GM04503 (cell line): ENCODE measurements at regions not wholly inside any gene's neighbourhood (a gene's known extent, or its start where the extent isn't known, plus 50 kb on each side); places are given as distances from the start of the nearest gene placed in this dataset.
"Not testable (repeated sequence)": the region's sequence is repeated elsewhere in the genome, so short reads cannot be mapped to it uniquely, and the experiment has no call there.

Source experiments
- DNase-seq: peaks from one replicate; pipeline ENCODE4 v3.0.0-alpha.2; 2012; ENCODE audit warnings: low read depth

DNA sequence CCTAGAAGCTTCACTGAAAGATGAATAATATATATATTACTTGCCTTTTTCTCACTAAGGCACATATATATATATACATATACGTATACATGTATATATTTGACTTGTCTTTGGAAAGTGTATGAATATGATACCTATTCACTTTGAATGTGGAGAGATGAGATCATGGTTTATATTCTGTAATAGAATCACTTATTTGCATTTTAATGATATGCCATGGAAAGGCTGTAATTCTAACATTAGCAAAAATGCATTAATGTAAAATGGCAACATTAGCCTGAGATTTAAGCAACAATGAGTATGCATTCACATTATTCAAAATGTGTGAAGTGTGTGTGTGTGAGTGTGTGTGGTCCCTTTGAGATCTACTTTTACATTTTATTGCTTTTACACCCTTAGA is 54.5 kb upstream of the PRKD1 start:
- DNase-seq = no peak

DNA sequence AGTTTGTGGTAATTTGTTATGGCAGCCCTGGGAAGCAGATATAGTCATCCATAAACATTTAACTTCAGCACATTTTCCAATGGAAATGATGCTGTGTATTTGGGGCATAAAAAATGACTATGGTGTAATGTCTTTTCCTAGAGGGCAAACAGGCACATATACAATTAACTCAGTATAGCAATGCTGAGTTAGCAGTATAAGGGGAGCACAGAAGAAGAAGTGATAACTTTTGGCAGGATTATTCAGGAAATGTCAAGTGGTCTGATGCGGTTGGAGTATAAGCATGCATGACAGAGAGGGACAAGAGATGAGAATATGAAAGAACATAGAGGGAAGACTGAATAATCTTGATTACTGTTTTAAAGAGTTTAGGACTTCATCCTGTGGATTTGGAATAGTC is 55.3 kb upstream of the PRKD1 start:
- no peak for DNase-seq

- not testable (repeated sequence) for DNase-seq
These were observed 62.8 kb upstream of the PRKD1 start for GRCh38 chr14:29990344-29990857.

DNA sequence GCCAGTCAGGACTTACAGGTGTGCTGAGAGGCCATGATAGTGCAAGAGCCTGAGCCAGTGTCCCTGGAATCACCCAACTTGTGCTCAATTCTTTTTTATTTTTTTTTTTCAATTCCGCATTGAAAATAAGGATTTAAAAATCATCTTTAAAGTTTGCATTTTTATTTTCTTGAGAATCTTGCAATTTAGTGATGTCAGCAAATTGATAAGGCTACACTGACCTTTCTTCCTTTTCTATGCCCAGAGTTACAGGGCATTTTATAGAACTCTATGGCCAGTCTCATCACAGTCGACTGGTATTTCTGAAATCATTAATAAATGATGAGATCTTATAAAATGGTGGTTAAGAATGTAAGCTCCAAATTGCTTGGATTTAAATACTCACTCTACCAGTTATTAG is 63.3 kb upstream of the PRKD1 start:
- no peak for DNase-seq

DNA sequence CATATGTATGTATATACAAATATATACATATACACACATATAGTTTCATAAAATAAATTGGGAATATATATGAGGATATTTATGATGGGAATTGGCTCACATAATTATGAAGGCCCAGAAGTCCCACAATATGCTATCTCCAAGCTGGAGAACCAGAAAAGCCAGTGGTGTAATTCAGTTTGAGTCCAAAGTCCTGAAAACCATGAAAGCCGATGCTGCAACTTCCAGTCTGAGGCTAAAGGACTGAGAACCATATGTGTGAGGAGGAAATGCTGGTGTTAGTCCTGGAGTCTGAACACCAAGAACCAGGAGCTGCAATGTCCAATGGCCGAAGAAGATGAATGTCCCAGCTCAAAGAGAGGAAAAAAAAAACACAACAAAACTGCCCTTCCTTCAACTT is 65.5 kb upstream of the PRKD1 start:
- no peak for DNase-seq

DNA sequence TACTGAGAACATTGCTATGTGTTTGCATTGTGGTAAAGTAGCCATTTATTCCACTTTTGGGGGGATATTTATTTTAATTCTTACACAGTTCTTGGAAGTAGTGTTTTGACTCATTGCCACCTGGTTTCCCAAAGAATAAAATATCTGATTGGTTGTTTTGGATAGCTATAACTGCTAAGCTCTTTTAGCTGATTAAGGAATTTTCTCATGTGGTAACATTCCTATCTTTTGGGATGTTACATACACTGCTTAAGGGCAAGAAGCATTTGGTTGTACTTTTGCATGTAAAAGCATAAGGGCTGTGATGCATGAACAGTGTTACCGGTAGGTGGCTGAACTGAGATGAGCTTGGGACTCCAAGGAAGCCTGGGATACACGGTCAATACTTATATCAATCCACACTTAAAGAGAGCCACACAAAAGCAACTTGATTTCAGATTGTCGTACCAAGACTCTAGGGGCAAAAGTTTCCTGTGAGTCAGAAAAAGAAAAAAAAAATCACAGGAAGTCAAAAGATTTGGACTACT is 71.4 kb upstream of the PRKD1 start:
- DNase-seq = no peak

DNA sequence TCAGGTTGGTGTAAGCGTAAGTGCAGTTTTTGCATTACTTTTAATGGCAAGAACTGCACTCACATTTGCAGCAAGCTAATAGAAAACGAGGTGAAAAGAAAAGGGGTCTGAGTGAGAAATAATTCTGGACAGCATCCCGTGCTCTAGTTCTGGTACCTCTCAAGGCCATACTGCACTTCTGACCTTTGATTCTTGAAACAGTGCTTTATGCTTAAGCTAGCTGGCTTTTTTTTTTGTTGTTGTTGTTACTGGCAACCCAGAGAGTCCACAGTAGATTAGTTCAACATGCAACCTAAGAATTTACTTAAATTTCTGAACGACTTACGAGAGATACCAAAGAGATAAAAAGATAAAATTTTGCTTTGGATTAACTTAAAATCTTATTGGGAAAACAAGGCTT is 75.2 kb upstream of the PRKD1 start:
- DNase-seq = no peak

DNA sequence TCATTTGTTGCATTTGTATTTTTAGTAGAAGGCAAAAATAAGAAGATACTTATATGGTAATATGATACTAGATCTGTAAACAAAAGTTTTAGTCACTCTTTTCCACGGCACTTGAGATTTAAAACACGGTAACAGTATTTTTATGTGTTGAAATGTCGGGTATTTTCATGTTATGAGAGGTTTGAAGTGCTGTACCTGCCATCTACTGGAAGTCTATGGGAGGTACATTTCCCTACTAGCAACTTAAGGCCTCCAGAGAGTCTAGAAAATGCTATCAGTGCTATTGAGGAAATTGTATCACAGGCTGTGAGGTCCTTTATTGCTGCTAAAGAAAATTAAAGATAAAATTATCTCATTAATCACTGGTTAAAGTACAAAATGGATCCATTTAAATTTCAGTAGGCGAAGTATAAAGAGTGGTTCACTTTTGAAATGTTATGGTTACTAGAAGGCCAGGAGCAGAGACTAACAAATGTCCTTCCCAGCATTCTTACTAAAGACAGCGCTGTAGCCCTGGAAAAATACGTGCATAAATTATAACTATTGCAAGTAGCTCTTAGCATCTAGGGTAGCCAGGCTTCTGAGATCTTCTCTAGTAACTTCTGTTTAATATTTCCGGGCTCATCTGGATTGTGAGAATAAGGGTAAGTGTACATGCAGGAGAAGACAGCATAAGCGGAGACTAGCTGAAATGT is 77.6 kb upstream of the PRKD1 start:
- DNase-seq = peak; percentile 18

GRCh38 chr14:30006695-30007094 is 79.0 kb upstream of the PRKD1 start:
- no peak for DNase-seq

DNA sequence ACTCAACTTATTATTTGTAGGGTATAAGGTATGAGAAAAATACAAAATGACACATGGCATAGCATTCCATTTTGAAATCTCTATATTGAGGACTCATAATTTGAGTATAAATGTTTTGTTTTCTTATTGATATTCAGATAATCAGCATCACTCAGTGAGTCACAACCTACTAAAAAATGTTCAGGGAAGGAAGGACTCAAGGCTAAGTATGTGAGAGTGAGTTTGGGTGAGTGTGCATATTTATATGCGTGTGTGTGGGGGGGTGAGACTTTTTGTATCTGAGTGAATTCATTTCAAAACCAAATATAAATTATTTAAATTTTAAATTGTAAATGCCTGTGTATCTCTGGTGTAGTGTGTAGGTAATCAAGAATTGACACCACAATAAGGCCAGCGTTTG is 87.8 kb upstream of the PRKD1 start:
- DNase-seq = no peak

DNA sequence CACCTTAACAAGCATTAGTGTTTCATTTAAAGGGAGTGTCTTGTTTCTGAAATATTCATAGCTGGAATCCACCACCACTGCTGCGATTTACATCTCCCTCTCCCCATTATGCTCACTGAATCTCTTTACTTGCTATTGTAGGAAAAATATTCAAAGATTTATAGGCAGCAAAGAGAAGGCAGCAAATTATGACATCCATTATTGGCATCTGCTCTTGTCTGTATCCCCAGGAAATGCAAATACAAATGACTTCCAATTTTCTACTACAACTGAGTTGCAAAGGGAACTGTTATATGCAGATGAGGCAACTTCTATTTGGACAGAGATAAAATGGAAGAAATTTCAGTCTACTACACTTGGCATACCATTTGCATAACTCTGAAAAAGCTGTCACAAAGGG is 88.4 kb upstream of the PRKD1 start:
- no peak for DNase-seq

- no peak for DNase-seq
These were observed 89.8 kb upstream of the PRKD1 start for GRCh38 chr14:30017370-30017993.

DNA sequence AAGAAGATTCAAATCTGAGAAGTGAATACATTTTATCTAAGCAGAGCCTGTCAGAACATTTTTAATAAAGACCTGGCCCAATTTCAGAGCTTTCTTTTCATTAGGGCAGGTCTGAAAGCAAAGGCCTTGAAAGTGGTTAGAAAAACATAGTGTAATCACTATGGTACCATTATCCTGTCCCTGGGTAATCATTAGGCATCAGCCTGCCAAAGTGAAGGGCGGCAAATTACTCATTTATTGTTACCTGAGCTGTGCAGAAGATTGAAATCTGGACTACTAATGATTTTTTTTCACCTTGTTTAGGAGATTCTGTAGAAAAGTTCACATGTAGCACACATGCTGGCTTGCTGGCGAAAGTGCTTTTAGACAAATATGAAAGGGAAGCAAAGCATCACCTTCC is 92.6 kb upstream of the PRKD1 start:
- no peak for DNase-seq

DNA sequence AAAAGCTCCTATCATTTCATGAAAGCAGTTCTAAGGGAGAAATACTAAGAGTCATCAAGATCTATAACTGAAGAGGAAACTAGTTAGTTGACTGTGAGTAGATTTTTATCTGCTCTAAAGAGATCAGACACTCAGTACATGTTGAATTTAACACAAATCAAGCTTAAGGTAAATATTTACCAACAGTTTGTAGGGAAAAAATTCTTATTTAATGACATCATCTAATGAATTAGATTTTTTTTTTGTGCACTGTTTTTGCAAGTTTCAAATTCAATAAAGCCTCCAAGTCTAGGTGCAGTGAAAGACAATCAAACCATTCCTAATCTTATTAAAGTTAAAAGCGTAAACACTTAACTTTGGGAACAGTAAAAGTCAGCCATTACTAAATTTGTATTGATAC is 93.0 kb upstream of the PRKD1 start:
- no peak for DNase-seq

GRCh38 chr14:30023350-30023749 is 95.7 kb upstream of the PRKD1 start:
- not testable (repeated sequence) for DNase-seq

- peak; percentile 19 for DNase-seq
These were observed 106.5 kb upstream of the PRKD1 start for GRCh38 chr14:30034152-30034551.

DNA sequence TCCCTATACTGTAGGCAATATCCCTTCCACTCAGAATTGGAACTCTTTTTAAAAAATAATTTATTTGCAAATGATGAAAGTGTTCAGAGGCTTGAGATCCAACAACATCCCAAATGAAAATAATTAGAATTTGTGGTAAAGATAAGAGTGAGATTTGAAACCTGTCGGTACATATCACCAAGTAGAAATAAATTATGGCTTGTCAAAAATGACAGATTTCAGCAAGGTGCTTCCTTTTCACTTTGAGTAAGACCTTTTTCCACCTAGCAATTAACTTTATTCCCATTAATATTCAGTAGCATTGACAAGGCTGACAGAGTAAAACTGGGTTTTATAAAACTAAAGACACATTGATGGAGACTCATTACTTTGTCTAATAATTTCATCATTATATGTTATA is 107.7 kb upstream of the PRKD1 start:
- no peak for DNase-seq

DNA sequence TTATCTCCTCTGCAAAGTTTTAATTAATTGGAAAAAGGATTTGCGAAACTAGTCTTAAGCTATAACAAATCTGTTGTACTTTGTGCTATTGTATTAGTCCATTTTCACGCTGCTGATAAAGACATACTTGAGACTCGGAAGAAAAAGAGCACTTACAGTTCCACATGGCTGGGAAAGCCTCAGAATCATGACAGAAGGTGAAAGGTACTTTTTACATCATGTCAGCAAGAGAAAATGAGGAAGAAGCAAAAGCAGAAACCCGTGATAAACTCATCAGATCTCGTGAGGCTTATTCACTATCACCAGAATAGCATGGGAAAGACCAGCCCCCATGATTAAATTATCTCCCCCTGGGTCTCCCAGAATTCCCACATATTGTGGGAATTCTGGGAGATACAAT is 118.1 kb upstream of the PRKD1 start:
- DNase-seq = no peak

GRCh38 chr14:30053103-30053502 is 125.5 kb upstream of the PRKD1 start:
- DNase-seq = no peak

- no peak for DNase-seq
These were observed 126.6 kb upstream of the PRKD1 start for GRCh38 chr14:30054201-30054600.

- DNase-seq = no peak
These were observed 130.8 kb upstream of the PRKD1 start for GRCh38 chr14:30058401-30058800.

GRCh38 chr14:30063746-30064145 is 136.1 kb upstream of the PRKD1 start:
- DNase-seq = no peak

DNA sequence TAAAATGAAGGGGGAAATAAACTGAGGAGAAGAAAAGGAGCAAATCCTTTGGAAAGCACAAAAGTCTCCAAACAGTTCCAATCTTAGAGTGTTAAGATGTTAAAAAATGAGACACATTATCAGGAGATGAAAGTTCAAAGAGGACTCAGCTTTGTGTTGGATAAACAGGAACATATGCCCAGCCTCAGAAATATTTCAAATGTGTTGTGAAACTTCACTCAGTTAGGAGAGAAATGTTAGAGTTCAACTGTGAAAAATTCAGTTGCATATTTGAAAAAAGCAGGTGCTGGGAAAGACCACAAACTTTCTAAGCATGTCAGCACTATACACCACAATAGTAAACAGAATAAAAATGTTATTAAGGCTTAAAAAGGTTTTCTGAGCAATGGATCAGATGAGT is 136.8 kb upstream of the PRKD1 start:
- peak; percentile 26 for DNase-seq

GRCh38 chr14:30069536-30069935 is 141.9 kb upstream of the PRKD1 start:
- DNase-seq = no peak
